ENCODE measurements at regions not wholly inside any gene's neighbourhood (a gene's known extent, or its start where the extent isn't known, plus 50 kb on each side); places are given as distances from the start of the nearest gene placed in this dataset.

DNA sequence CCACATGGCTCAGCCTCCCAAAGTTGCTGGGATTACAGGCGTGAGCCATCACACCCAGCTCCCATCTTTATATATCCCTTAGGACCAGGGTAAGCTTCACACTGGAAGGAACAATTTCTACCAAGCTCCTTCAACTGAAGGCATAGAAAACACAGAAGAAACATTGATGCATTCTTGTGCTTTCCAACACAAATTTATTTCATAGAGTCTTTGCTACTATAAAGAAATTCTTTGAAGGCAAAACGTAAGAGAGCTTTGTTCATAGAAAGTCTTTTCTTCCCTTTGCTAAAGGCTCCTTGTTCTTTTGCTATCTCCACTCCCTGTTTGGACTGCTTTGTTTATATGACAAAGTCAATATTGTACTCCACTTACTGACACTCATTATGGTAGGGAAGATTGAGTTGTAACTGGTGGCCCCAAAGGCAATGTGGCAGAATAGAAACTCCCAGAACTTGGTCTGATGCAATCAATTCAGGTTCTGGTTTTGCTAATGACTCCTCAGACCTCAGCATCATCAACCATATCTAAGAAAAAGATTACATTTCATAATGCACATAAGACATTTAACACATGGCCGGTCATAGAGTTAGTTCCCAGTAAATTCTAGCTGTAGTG lies 97.4 kb upstream of the CLINT1 start:
- TF ChIP-seq, protein P1, sequence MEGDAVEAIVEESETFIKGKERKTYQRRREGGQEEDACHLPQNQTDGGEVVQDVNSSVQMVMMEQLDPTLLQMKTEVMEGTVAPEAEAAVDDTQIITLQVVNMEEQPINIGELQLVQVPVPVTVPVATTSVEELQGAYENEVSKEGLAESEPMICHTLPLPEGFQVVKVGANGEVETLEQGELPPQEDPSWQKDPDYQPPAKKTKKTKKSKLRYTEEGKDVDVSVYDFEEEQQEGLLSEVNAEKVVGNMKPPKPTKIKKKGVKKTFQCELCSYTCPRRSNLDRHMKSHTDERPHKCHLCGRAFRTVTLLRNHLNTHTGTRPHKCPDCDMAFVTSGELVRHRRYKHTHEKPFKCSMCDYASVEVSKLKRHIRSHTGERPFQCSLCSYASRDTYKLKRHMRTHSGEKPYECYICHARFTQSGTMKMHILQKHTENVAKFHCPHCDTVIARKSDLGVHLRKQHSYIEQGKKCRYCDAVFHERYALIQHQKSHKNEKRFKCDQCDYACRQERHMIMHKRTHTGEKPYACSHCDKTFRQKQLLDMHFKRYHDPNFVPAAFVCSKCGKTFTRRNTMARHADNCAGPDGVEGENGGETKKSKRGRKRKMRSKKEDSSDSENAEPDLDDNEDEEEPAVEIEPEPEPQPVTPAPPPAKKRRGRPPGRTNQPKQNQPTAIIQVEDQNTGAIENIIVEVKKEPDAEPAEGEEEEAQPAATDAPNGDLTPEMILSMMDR (IDR thresholded peaks at IDR 0.05; ENCODE audit: insufficient read depth, low read length), result no peak
- TF ChIP-seq, protein P2, sequence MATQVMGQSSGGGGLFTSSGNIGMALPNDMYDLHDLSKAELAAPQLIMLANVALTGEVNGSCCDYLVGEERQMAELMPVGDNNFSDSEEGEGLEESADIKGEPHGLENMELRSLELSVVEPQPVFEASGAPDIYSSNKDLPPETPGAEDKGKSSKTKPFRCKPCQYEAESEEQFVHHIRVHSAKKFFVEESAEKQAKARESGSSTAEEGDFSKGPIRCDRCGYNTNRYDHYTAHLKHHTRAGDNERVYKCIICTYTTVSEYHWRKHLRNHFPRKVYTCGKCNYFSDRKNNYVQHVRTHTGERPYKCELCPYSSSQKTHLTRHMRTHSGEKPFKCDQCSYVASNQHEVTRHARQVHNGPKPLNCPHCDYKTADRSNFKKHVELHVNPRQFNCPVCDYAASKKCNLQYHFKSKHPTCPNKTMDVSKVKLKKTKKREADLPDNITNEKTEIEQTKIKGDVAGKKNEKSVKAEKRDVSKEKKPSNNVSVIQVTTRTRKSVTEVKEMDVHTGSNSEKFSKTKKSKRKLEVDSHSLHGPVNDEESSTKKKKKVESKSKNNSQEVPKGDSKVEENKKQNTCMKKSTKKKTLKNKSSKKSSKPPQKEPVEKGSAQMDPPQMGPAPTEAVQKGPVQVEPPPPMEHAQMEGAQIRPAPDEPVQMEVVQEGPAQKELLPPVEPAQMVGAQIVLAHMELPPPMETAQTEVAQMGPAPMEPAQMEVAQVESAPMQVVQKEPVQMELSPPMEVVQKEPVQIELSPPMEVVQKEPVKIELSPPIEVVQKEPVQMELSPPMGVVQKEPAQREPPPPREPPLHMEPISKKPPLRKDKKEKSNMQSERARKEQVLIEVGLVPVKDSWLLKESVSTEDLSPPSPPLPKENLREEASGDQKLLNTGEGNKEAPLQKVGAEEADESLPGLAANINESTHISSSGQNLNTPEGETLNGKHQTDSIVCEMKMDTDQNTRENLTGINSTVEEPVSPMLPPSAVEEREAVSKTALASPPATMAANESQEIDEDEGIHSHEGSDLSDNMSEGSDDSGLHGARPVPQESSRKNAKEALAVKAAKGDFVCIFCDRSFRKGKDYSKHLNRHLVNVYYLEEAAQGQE (IDR thresholded peaks at IDR 0.05; ENCODE audit: insufficient replicate concordance, low read depth), result no peak
- no peak for TF ChIP-seq SPI1 (IDR thresholded peaks at IDR 0.05; ENCODE audit: borderline replicate concordance, low read depth)
- no peak for TF ChIP-seq POLR2AphosphoS5 (IDR thresholded peaks at IDR 0.05; ENCODE audit: low read depth)
- TF ChIP-seq GABPA (IDR thresholded peaks at IDR 0.05; ENCODE audit: low read depth), result no peak
- DNase-seq (ENCODE audit: low read depth in 1 of 2, low spot score in 1 of 2), result no peak
- H3K4me3 ChIP-seq (replicated peaks; ENCODE audit: insufficient read depth, low read length), result no peak overlapping the region
- no peak overlapping the region for H3K27ac ChIP-seq (replicated peaks)
- H3K27me3 ChIP-seq (ENCODE audit: insufficient read depth, poor library complexity, severe bottlenecking), result no peaks in the 10 kb centered on the region

DNA sequence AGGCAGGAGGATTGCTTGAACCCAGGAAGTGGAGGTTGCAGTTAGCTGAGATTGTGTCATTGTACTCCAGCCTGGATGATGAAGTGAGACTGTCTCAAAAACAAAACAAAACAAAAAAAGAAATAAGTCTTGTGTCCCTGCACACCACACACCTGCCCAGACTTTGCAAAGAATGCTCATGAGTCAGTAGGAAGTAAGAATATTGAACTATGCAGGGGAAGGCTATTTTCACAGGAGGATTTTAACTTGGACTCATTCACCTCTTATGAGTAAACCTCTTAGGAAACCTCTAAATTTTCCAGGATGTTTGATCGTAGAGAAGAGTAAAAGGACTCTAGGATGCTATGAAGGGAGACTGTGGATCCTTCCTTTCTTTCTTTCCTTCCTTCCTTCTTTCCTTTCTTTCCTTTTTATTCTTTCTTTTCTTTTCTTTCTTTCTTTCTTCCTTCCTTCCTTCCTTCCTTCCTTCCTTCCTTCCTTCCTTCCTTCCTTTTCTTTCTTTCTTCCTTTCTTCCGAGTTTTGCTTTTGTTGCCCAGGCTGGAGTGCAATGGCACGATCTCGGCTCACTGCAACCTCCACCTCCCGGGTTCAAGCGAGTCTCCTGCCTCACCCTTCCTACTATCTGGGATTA lies 96.7 kb upstream of the CLINT1 start:
- TF ChIP-seq POLR2AphosphoS5 (IDR thresholded peaks at IDR 0.05; ENCODE audit: low read depth) (no peak), SPI1 (IDR thresholded peaks at IDR 0.05; ENCODE audit: borderline replicate concordance, low read depth) (no peak), GABPA (IDR thresholded peaks at IDR 0.05; ENCODE audit: low read depth) (no peak)
- TF ChIP-seq, protein P1 (IDR thresholded peaks at IDR 0.05; ENCODE audit: insufficient read depth, low read length), result no peak
- TF ChIP-seq, protein P2 (IDR thresholded peaks at IDR 0.05; ENCODE audit: insufficient replicate concordance, low read depth), result no peak
- no peak for DNase-seq (ENCODE audit: low read depth in 1 of 2, low spot score in 1 of 2)
- H3K4me3 ChIP-seq (replicated peaks; ENCODE audit: insufficient read depth, low read length), result no peak overlapping the region

DNA sequence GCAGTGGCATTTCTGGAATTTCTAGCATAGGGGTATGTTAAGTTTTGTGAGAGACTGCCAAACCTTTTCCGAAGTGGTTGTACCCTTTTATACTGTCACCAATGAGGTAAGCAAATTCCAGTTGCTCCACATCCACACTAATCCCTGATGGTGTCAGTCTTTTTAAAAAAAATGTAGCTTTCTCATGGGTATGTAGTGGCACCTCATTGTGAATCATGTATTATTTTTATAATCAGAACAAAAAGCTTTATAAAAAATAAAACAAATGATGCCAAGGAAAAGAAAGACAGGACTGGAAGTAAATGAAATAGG lies 93.4 kb upstream of the CLINT1 start:
- Histone ChIP-seq H3K27ac (replicated peaks) (no peak overlapping the region), H3K27me3 (ENCODE audit: insufficient read depth, poor library complexity, severe bottlenecking) (no peaks in the 10 kb centered on the region), H3K4me3 (replicated peaks; ENCODE audit: insufficient read depth, low read length) (no peak overlapping the region)
- DNase-seq (ENCODE audit: low read depth in 1 of 2, low spot score in 1 of 2), result no peak
- TF ChIP-seq GABPA (IDR thresholded peaks at IDR 0.05; ENCODE audit: low read depth), result no peak
- TF ChIP-seq, protein P2 (IDR thresholded peaks at IDR 0.05; ENCODE audit: insufficient replicate concordance, low read depth), result no peak
- no peak for TF ChIP-seq SPI1 (IDR thresholded peaks at IDR 0.05; ENCODE audit: borderline replicate concordance, low read depth)
- TF ChIP-seq, protein P1 (IDR thresholded peaks at IDR 0.05; ENCODE audit: insufficient read depth, low read length), result no peak
- no peak for TF ChIP-seq POLR2AphosphoS5 (IDR thresholded peaks at IDR 0.05; ENCODE audit: low read depth)

More for the DNA sequence above, 96.7 kb upstream of the CLINT1 start:
- Histone ChIP-seq H3K27ac (replicated peaks) (no peak overlapping the region), H3K27me3 (ENCODE audit: insufficient read depth, poor library complexity, severe bottlenecking) (no peaks in the 10 kb centered on the region)

Measured in HL-60 (cell line).